HG02981 (cell line): ENCODE measurements at regions not wholly inside any gene's neighbourhood (a gene's known extent, or its start where the extent isn't known, plus 50 kb on each side); places are given as distances from the start of the nearest gene placed in this dataset.

Experiments
- ATAC-seq: cut with Tn5 transposase; IDR thresholded peaks from one replicate; pipeline ENCODE4 v1.9.1; 2021; ENCODE audit warnings: mild to moderate bottlenecking, moderate library complexity; ENCODE audit not compliant: unreplicated experiment

DNA sequence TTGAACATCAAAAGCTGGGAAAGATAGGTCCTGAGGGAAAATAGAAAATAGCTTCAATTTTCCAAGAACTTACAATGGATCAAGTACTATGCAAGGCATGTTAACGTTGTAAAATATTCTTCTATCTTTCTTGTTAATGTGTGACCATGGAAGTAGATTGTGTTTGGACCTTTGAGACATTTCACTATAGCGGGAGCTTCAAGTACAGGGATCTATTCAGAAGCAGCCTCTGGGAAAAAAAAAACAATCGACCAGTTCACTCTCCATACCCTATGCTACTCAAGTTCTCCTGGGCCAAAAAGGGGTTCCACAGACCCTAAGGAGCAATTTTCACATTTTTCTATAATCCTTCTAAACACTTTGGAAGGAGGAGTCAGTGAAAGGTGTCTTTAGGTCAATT, 54.1 kb upstream of the ATP10B start:
- no peak for ATAC-seq

DNA sequence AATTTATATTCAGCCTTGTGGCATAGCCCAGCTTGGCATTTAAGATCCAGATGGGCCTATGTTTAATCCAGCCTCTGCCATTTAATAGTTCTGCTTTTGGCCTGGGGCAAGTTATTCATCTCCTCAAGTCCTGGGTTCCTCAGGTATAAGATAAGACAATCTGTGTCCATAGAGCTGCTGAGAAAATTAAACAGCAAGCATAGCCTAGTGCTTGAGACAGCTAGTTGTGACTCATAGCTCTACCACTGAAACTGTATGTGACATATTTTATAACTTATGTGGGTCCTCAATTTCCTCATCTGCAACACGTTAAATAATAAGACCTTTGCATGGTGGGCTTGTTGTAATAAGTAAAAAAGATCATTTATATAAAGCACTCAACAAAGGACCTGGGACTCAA, 53.3 kb upstream of the ATP10B start:
- no peak for ATAC-seq

DNA sequence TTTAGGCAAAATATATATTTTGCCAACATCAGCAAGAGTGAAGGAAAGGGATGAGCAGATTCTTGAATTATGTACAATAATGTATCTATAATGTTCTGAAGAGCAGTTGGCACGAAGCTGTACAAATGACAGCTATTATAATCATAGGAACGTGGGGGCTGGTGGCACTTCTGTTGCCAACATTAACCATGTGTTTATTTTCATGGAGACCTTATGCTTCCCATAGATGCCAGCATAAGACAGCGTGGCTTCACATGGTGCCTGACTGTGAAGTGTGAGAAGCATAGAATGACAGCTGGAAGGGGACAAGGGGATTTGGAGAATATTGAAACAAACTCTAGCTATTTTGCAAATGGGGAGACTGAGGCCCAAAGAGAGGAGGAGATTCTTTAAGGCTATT, 52.6 kb upstream of the ATP10B start:
- no peak for ATAC-seq

DNA sequence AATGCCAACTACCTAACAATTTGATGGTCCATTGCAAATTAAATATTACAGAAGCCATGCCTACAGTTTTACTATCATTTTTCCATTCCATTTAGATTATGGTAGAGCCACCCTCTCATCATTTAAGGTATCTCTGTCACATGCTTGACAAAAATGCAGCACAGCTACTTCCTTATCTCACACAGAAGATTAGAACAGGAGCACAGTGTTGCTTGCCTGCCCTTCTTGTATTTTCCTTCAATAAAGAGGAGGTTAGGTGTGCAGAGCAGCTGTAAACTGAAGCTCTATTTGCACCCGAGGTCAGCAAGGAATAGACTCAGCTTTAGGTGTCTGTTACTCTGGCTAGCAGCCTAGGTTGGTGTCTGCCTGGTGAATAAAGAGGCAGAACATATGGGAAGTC, 51.5 kb upstream of the ATP10B start:
- no peak for ATAC-seq

DNA sequence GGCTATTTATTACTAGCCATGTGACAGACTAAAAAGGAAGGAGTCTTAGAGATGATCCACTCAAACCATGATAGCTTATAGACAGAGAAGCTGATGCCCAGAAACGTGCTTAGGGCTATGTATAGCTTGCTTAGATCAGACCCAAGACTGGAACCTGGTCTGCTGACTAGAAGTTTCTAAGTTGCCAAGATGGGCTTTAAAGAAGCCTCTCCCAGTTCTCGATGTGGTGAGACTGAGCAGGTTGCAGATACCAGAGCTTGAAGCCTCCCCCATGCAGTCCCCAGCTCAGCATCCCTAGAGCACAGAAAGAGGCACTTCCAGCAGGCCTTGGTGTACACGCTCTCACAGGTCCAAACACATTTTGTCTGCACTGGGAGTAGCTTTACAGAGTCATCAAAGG, 51.1 kb upstream of the ATP10B start:
- ATAC-seq: no peak
